Heart left ventricle (tissue), 16 donors: ENCODE measurements at regions not wholly inside any gene's neighbourhood (a gene's known extent, or its start where the extent isn't known, plus 50 kb on each side); places are given as distances from the start of the nearest gene placed in this dataset.
"Not testable (repeated sequence)": the region's sequence is repeated elsewhere in the genome, so short reads cannot be mapped to it uniquely, and the experiment has no call there.

ENCODE experiments used
- ATAC-seq, 4 donors: fragments of 200-7000 bp; cut with Tn5 transposase; one replicate each; pipeline ENCODE4 v1.9.1; 2020 to 2022; ENCODE audit warnings: moderate library complexity in 4 of 4, mild to moderate bottlenecking in 3 of 4, moderate number of reproducible peaks in 1 of 4
- DNase-seq, 5 donors: peaks; one replicate each; pipeline ENCODE4 v3.0.0-alpha.2; 2020
- H3K27ac ChIP-seq, 12 donors: fragments of 200-600 bp; sonication (generic) in 4 of 12; one replicate each; pipeline versions ENCODE4 v1.5.0 to v1.8.0; 2016 to 2022; ENCODE audit warnings: mild to moderate bottlenecking in 2 of 12
- H3K27me3 ChIP-seq, 9 donors: fragments of 200-600 bp; sonication (generic) in 2 of 9; one replicate each; pipeline versions ENCODE4 v1.5.1 to v1.8.0; 2016 to 2022; ENCODE audit warnings: mild to moderate bottlenecking in 3 of 9
- H3K36me3 ChIP-seq, 9 donors: fragments of 200-600 bp; sonication (generic) in 2 of 9; one replicate each; pipeline versions ENCODE4 v1.5.0 to v1.8.0; 2018 to 2022; ENCODE audit warnings: mild to moderate bottlenecking in 2 of 9
- H3K4me1 ChIP-seq, 12 donors: fragments of 200-600 bp; sonication (generic) in 4 of 12; one replicate each; pipeline versions ENCODE4 v1.5.0 to v1.8.0; 2016 to 2022; ENCODE audit warnings: mild to moderate bottlenecking in 3 of 12
- H3K4me3 ChIP-seq, 12 donors: fragments of 200-600 bp; sonication (generic) in 4 of 12; one replicate each; pipeline versions ENCODE4 v1.5.0 to v1.8.0; 2017 to 2022; ENCODE audit warnings: mild to moderate bottlenecking in 9 of 12, moderate library complexity in 4 of 12
- H3K9me3 ChIP-seq, 12 donors: fragments of 200-600 bp; sonication (generic) in 4 of 12; one replicate each; pipeline versions ENCODE4 v1.5.0 to v1.8.0; 2016 to 2022; ENCODE audit warnings: mild to moderate bottlenecking in 1 of 12
- CTCF ChIP-seq, 12 donors: fragments of 200-600 bp; sonication (generic) in 4 of 12; IDR thresholded peaks; one replicate each; pipeline versions ENCODE4 v1.5.0 to v1.8.0; 2018 to 2022; ENCODE audit warnings: antibody characterized with exemption in 12 of 12, mild to moderate bottlenecking in 5 of 12
- POLR2A ChIP-seq, 2 donors: fragments of 450-650 bp; IDR thresholded peaks; one replicate each; pipeline ENCODE4 v1.6.1; 2017; ENCODE audit warnings: antibody characterized with exemption in 2 of 2, mild to moderate bottlenecking in 2 of 2, moderate library complexity in 2 of 2
- WGBS, 4 donors: extraction: QIAGEN DNeasy Blood & Tissue Kit in 2 of 4; methylation state at CpG; one replicate each; pipeline versions ENCODE4 v1.1.5 to v1.1.7; 2013 to 2018; 5-methylcytosine and 5-hydroxymethylcytosine counted together
- intact Hi-C, 10 donors: fragments of 100-400 bp; cut with DNase I; formaldehyde crosslinking; loops; one replicate each; pipeline versions ENCODE4 v1.11.1 to v1.14.2; 2022
- donor health status: ischemic (EF 13 %, LVEDD 7.1; RV severe dilation, severe dysfunction).
- donor health status: healthy with polysubstance abuse.
- donor health status: DM: no; HTN: yes; CAD: no.
- donor health status: DM: no; HTN: no; CAD: no.
- donor health status: ischemic (EF 25% LVEDD 6.9; RV normal size, moderate dysfunction).
- donor health status: ischemic (EF 25% LVEDD 5.7; RV mildly dilated, moderate dysfunction).
- donor health status: healthy.
- donor health status: DM: yes; HTN: yes; CAD: no.
- donor health status: ischemic (EF 35%, LVEDD 5.7; RV mildly dilated, moderate dysfunction).
- donor health status: nonischemic (EF 11% LVEDD 7.7; RV severe dilation, severe dysfunction).
- donor health status: DM: yes; HTN: yes; CAD: no.
- donor health status: PGD.
- donor health status: ischemic (EF 29% LVEDD 5.4; RV normal size, mild dysfunction).
- donor health status: nonischemic (EF 23%, LVEDD 6.1; RV moderate dilation, normal function).

- Histone ChIP-seq H3K27me3 (peaks cover 29 to 87% (median 58%) of the 10 kb centered on the region in 9 donors), H3K9me3 (no peaks in the 10 kb centered on the region), H3K36me3 (no peaks in the 10 kb centered on the region), H3K4me3 (no peak overlapping the region), H3K27ac (no peak overlapping the region), H3K4me1 (no peaks in the 10 kb centered on the region)
- 33 to 52% (median 40%) methylated on average over 7 of the region's 7 CpGs for WGBS, 4 donors
- no peak for TF ChIP-seq CTCF (IDR thresholded peaks at IDR 0.05)
- no peak for TF ChIP-seq POLR2A (IDR thresholded peaks at IDR 0.05)
- intact Hi-C loops, result no loop called here
- no peak for ATAC-seq
- DNase-seq, result no peak
Measured at GRCh38 chr1:22210636-22211035, 67.7 kb upstream of the WNT4 start.

GRCh38 chr1:22211459-22211858 lies 68.6 kb upstream of the WNT4 start:
- intact Hi-C loops, H3K4me1 ChIP-seq, ATAC-seq, H3K4me3 ChIP-seq, H3K9me3 ChIP-seq, H3K36me3 ChIP-seq, H3K27ac ChIP-seq, DNase-seq: not testable (repeated sequence)
- peaks cover 29 to 83% (median 58%) of the 10 kb centered on the region in 9 donors for H3K27me3 ChIP-seq
- 82 to 91% (median 86%) methylated on average over 6 of the region's 6 CpGs for WGBS, 4 donors

GRCh38 chr1:22212400-22213233 lies 69.7 kb upstream of the WNT4 start:
- WGBS, 4 donors, result 21 to 34% (median 26%) methylated on average over 17 to 20 of the region's 20 CpGs
- intact Hi-C loops, result no loop called here
- DNase-seq, result no peak
- H3K27ac ChIP-seq, result no peak overlapping the region
- no peaks in the 10 kb centered on the region for H3K9me3 ChIP-seq
- H3K4me3 ChIP-seq, result no peak overlapping the region
- TF ChIP-seq POLR2A (IDR thresholded peaks at IDR 0.05) (no peak), CTCF (IDR thresholded peaks at IDR 0.05) (no peak)
- no peak for ATAC-seq
- no peaks in the 10 kb centered on the region for H3K36me3 ChIP-seq
- peaks cover 29 to 73% (median 51%) of the 10 kb centered on the region in 9 donors for H3K27me3 ChIP-seq
- H3K4me1 ChIP-seq, result no peaks in the 10 kb centered on the region

- Histone ChIP-seq H3K4me3 (no peak overlapping the region), H3K27me3 (peaks cover 12 to 46% (median 26%) of the 10 kb centered on the region in 9 donors), H3K27ac (no peak overlapping the region), H3K36me3 (no peaks in the 10 kb centered on the region), H3K4me1 (no peaks in the 10 kb centered on the region), H3K9me3 (peaks cover 0 to 1% (median 0%) of the 10 kb centered on the region in 12 donors)
- ATAC-seq (no peak), DNase-seq (no peak)
- WGBS, 4 donors, result 24 to 52% (median 48%) methylated on average over 9 to 12 of the region's 12 CpGs
- intact Hi-C loops, result no loop called here
- TF ChIP-seq CTCF (IDR thresholded peaks at IDR 0.05) (no peak), POLR2A (IDR thresholded peaks at IDR 0.05) (no peak)
Measured at GRCh38 chr1:22216210-22216883, 73.5 kb upstream of the WNT4 start.
